ENCODE measurements at regions not wholly inside any gene's neighbourhood (a gene's known extent, or its start where the extent isn't known, plus 50 kb on each side); places are given as distances from the start of the nearest gene placed in this dataset.

DNA sequence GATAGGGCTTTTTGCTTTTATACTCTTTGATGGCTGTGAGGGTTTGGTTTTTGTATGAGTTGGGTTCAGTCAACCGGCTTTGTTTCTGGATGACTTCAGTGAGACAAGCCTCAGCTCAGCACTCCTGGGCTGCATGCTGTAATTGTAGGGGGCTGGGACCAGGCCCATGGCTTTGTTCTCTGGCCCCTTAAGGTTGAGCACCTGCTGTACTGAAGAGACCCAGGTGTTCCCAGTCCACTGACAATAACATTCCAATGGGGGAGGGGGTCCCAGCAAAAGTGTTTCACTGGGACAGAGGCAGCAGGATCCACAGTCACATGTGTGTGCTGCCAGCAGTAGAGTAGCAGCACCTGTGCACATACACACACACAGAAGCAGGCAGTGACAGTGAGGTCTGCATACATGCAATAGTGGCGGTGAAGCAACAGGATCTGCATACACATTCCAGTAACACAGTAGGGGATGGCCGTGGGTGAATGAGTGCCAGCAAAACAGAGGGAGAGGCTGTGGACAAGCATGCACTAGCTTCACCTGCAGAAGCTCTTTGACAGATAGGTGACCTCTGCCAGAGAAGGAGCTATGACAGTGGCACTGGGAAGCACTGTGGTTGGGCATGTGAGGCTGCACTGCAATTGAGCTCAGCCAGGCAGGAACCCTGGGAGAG lies 240.4 kb downstream of the ASCL1 start:
- H3K36me3 ChIP-seq: no peaks in the 10 kb centered on the region
- DNase-seq: no peak
- no peak overlapping the region for H3K4me3 ChIP-seq
- H3K27ac ChIP-seq: no peak overlapping the region
- TF ChIP-seq, protein P1, sequence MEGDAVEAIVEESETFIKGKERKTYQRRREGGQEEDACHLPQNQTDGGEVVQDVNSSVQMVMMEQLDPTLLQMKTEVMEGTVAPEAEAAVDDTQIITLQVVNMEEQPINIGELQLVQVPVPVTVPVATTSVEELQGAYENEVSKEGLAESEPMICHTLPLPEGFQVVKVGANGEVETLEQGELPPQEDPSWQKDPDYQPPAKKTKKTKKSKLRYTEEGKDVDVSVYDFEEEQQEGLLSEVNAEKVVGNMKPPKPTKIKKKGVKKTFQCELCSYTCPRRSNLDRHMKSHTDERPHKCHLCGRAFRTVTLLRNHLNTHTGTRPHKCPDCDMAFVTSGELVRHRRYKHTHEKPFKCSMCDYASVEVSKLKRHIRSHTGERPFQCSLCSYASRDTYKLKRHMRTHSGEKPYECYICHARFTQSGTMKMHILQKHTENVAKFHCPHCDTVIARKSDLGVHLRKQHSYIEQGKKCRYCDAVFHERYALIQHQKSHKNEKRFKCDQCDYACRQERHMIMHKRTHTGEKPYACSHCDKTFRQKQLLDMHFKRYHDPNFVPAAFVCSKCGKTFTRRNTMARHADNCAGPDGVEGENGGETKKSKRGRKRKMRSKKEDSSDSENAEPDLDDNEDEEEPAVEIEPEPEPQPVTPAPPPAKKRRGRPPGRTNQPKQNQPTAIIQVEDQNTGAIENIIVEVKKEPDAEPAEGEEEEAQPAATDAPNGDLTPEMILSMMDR (IDR thresholded peaks at IDR 0.05): no peak
- TF ChIP-seq POLR2A (IDR thresholded peaks at IDR 0.05): no peak
- no peaks in the 10 kb centered on the region for H3K9me3 ChIP-seq
- no peaks in the 10 kb centered on the region for H3K4me1 ChIP-seq
- no peaks in the 10 kb centered on the region for H3K27me3 ChIP-seq

DNA sequence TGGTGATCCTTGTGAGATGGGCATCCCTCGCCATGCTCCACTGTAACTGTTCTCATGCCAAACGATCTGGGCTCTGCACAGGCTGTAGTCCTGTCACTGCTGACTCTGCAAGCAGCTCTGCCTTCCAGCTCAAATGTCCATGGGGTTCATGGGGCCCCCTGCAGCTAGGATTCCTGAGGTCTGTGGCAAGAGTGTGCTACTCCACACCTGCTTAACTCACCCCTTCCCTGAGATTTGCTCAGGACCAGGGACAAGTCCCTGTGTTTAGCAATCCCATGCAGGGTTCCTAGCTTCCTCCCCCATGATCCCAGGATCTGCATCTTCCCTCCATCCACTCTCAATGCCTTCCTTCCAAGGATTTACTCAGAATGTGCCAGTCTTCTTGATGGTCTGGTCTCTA lies 241.0 kb downstream of the ASCL1 start:
- no peaks in the 10 kb centered on the region for H3K9me3 ChIP-seq
- H3K27ac ChIP-seq: no peak overlapping the region
- H3K4me3 ChIP-seq: no peak overlapping the region
- TF ChIP-seq, protein P1 (IDR thresholded peaks at IDR 0.05): no peak
- no peak for TF ChIP-seq POLR2A (IDR thresholded peaks at IDR 0.05)
- no peaks in the 10 kb centered on the region for H3K4me1 ChIP-seq
- H3K36me3 ChIP-seq: no peaks in the 10 kb centered on the region
- H3K27me3 ChIP-seq: no peaks in the 10 kb centered on the region
- no peak for DNase-seq

DNA sequence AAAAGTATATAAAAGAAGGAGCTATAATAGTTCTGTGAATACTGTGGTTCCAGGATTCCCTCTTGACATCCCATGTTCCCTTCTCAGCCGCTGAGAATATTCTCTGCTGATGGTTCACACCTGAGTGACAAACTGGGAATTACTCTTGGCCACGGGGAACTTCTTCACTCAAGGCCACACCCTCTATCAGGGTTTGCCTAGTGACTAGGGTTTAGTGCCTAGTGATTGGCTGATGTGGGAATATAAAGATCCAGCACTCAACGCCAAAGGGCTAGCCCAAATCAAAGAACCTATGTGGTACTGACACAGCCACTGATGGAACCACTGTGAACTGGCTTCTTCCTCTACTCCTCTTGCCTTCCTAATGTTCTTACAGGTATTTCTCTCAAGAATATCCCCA lies 248.4 kb downstream of the ASCL1 start:
- H3K9me3 ChIP-seq: no peaks in the 10 kb centered on the region
- H3K27me3 ChIP-seq: no peaks in the 10 kb centered on the region
- TF ChIP-seq, protein P1 (IDR thresholded peaks at IDR 0.05): no peak
- TF ChIP-seq POLR2A (IDR thresholded peaks at IDR 0.05): no peak
- H3K4me1 ChIP-seq: no peaks in the 10 kb centered on the region
- no peak overlapping the region for H3K4me3 ChIP-seq
- no peaks in the 10 kb centered on the region for H3K36me3 ChIP-seq
- no peak overlapping the region for H3K27ac ChIP-seq
- DNase-seq: no peak

DNA sequence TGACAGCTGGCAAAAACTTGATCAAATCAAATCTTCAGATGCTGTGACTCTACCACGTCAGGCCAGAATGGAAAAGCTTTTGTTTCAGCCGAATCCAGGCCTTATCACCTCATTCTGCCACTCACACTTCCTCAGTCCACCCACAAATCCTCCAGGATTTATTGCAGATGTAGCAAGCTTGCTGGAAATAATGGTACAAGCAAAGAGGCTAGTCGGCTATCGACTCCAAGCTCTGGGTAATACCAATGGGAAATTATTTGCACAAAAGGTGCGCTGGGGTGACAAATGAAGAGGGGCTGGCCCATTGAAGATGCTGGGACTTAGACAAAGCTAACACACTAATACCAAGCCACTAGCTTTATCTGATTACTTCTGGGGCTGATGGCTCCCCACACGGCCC lies 250.5 kb downstream of the ASCL1 start:
- no peak for DNase-seq
- H3K27ac ChIP-seq: no peak overlapping the region
- TF ChIP-seq POLR2A (IDR thresholded peaks at IDR 0.05): no peak
- TF ChIP-seq, protein P1 (IDR thresholded peaks at IDR 0.05): no peak
- H3K27me3 ChIP-seq: no peaks in the 10 kb centered on the region
- no peaks in the 10 kb centered on the region for H3K9me3 ChIP-seq
- no peaks in the 10 kb centered on the region for H3K4me1 ChIP-seq
- no peaks in the 10 kb centered on the region for H3K36me3 ChIP-seq
- no peak overlapping the region for H3K4me3 ChIP-seq

GRCh38 chr12:103241184-103241583 lies 254.6 kb downstream of the C12orf42 start:
- DNase-seq: no peak
- TF ChIP-seq, protein P1 (IDR thresholded peaks at IDR 0.05): no peak
- no peak for TF ChIP-seq POLR2A (IDR thresholded peaks at IDR 0.05)
- no peaks in the 10 kb centered on the region for H3K9me3 ChIP-seq
- no peaks in the 10 kb centered on the region for H3K27me3 ChIP-seq
- H3K36me3 ChIP-seq: no peaks in the 10 kb centered on the region
- no peaks in the 10 kb centered on the region for H3K4me1 ChIP-seq
- H3K27ac ChIP-seq: no peak overlapping the region
- no peak overlapping the region for H3K4me3 ChIP-seq

DNA sequence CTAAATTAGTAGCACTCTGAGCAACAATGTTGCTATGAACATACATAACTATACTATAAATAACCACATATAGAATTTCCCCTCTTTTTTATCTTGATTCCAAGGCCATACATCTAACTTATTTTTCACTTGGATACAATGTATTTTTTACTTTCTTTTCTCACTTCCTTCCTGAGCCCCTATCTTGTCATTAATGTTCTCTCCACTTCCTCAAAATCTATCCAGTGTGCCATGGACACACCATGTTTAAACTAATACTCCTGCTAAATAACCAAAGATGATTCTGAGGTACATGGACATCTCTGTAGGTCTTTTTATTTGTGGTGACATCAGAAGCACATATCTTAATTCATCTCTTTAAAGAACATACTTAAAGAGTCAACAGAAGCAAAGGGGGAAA lies 251.2 kb downstream of the C12orf42 start:
- Histone ChIP-seq H3K36me3 (no peaks in the 10 kb centered on the region), H3K4me1 (no peaks in the 10 kb centered on the region), H3K9me3 (no peaks in the 10 kb centered on the region), H3K4me3 (no peak overlapping the region), H3K27ac (no peak overlapping the region), H3K27me3 (no peaks in the 10 kb centered on the region)
- no peak for TF ChIP-seq POLR2A (IDR thresholded peaks at IDR 0.05)
- TF ChIP-seq, protein P1 (IDR thresholded peaks at IDR 0.05): no peak
- DNase-seq: no peak

All from Peyer's patch (tissue), 4 donors.